HG02973 (cell line): ENCODE measurements at regions not wholly inside any gene's neighbourhood (a gene's known extent, or its start where the extent isn't known, plus 50 kb on each side); places are given as distances from the start of the nearest gene placed in this dataset.

ENCODE experiments used
- ATAC-seq: cut with Tn5 transposase; IDR thresholded peaks from one replicate; pipeline ENCODE4 v1.9.1; 2021; ENCODE audit warnings: moderate library complexity; ENCODE audit not compliant: unreplicated experiment

GRCh38 chr11:92692826-92693546 lies 276.5 kb upstream of the MTNR1B start:
- no peak for ATAC-seq

- ATAC-seq = no peak
These were observed 273.4 kb upstream of the MTNR1B start for GRCh38 chr11:92696076-92696475.

GRCh38 chr11:92697461-92698312 lies 271.8 kb upstream of the MTNR1B start:
- ATAC-seq = no peak

GRCh38 chr11:92698742-92699141 lies 270.7 kb upstream of the MTNR1B start:
- ATAC-seq = no peak

- no peak for ATAC-seq
These were observed 267.2 kb upstream of the MTNR1B start for GRCh38 chr11:92702037-92702804.

GRCh38 chr11:92702805-92703448 lies 266.5 kb upstream of the MTNR1B start:
- no peak for ATAC-seq

- ATAC-seq = no peak
These were observed 266.0 kb upstream of the MTNR1B start for GRCh38 chr11:92703449-92703830.

GRCh38 chr11:92707173-92707619 lies 262.3 kb upstream of the MTNR1B start:
- no peak for ATAC-seq

GRCh38 chr11:92707665-92708064 lies 261.8 kb upstream of the MTNR1B start:
- ATAC-seq = no peak

- no peak for ATAC-seq
These were observed 260.1 kb upstream of the MTNR1B start for GRCh38 chr11:92709329-92709728.

- ATAC-seq = no peak
These were observed 257.5 kb upstream of the MTNR1B start for GRCh38 chr11:92711926-92712325.

GRCh38 chr11:92714111-92714510 lies 255.3 kb upstream of the MTNR1B start:
- ATAC-seq = no peak

GRCh38 chr11:92717240-92717639 lies 252.2 kb upstream of the MTNR1B start:
- no peak for ATAC-seq

- ATAC-seq = no peak
These were observed 249.1 kb upstream of the MTNR1B start for GRCh38 chr11:92720385-92720784.

GRCh38 chr11:92725352-92725751 lies 244.1 kb upstream of the MTNR1B start:
- ATAC-seq = no peak

- ATAC-seq = no peak
These were observed 242.3 kb upstream of the MTNR1B start for GRCh38 chr11:92727123-92727522.

GRCh38 chr11:92727769-92728168 lies 241.7 kb upstream of the MTNR1B start:
- no peak for ATAC-seq

GRCh38 chr11:92728628-92729027 lies 240.8 kb upstream of the MTNR1B start:
- no peak for ATAC-seq

GRCh38 chr11:92735039-92735438 lies 234.4 kb upstream of the MTNR1B start:
- no peak for ATAC-seq

- ATAC-seq = no peak
These were observed 231.2 kb upstream of the MTNR1B start for GRCh38 chr11:92738276-92738675.

GRCh38 chr11:92739041-92739440 lies 230.4 kb upstream of the MTNR1B start:
- ATAC-seq = no peak
